ENCODE measurements at regions not wholly inside any gene's neighbourhood (a gene's known extent, or its start where the extent isn't known, plus 50 kb on each side); places are given as distances from the start of the nearest gene placed in this dataset.

GRCh38 chr2:11058129-11058528, 97.1 kb upstream of the SLC66A3 start:
- TF ChIP-seq POLR2A (IDR thresholded peaks at IDR 0.05; ENCODE audit: control extremely low read depth in 1 of 2, low read depth in 2 of 2, low read length in 2 of 2) (no peak), CTCF (IDR thresholded peaks at IDR 0.05; ENCODE audit: control extremely low read depth in 1 of 3, insufficient read depth in 1 of 3, low read depth in 1 of 3, low read length in 3 of 3) (no peak), SUZ12 (IDR thresholded peaks at IDR 0.05; ENCODE audit: low read length) (no peak), GABPA (IDR thresholded peaks at IDR 0.05; ENCODE audit: borderline replicate concordance, insufficient read depth, low read length) (no peak), KDM1A (IDR thresholded peaks at IDR 0.05; ENCODE audit: borderline replicate concordance, low read length) (no peak), POLR2AphosphoS5 (IDR thresholded peaks at IDR 0.05; ENCODE audit: low read depth, low read length) (no peak)

Data from H1 (cell line).